Fibroblast of the conjunctiva (primary cell): ENCODE measurements at regions not wholly inside any gene's neighbourhood (a gene's known extent, or its start where the extent isn't known, plus 50 kb on each side); places are given as distances from the start of the nearest gene placed in this dataset.
"Not testable (repeated sequence)": the region's sequence is repeated elsewhere in the genome, so short reads cannot be mapped to it uniquely, and the experiment has no call there.

ENCODE experiments used
- DNase-seq: peaks from one replicate; pipeline ENCODE4 v3.0.0-alpha.2; 2010; ENCODE audit warnings: low read depth

DNA sequence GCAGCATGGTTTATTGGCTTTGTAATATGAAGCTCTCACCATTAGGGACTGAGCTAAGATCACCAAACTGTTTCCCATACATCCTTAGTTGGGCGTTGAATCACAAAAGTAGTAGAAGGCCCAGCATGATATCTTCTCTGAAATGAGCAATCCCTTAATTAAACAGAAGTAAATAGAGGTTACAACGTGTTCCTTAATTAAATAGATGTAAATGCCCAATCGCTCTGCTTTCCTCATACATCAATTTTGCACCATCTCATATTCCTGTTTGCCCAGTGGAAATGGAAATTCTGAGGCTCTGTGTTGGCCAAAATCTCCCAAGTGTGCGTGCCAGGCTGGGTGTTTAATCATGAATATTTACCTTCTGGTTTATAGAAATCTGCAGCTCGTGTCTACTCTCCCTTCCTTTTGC lies 107.4 kb upstream of the FOXB1 start:
- DNase-seq, result no peak

DNA sequence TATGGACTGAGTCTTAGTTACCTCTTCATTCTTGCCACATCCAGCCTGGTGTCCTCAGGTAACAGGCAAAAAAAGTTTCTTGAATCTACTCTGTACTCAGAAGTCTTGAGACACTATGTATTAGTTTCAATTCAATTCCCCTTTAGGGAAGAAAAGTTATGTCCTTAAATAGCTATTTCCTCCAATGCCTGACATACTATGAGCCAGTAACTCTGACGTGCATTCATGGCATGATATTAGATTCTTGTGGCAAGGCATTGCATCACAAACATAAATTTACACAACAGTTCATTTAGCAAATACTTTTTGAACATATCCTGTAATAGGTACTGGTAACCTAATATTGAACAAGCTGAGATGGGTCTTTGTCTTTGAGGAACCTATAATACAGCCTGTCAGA lies 109.3 kb upstream of the FOXB1 start:
- no peak for DNase-seq

- DNase-seq, result no peak
Measured at GRCh38 chr15:59892985-59893384, 111.1 kb upstream of the FOXB1 start.

- not testable (repeated sequence) for DNase-seq
Measured at GRCh38 chr15:59887870-59888269, 116.2 kb upstream of the FOXB1 start.

DNA sequence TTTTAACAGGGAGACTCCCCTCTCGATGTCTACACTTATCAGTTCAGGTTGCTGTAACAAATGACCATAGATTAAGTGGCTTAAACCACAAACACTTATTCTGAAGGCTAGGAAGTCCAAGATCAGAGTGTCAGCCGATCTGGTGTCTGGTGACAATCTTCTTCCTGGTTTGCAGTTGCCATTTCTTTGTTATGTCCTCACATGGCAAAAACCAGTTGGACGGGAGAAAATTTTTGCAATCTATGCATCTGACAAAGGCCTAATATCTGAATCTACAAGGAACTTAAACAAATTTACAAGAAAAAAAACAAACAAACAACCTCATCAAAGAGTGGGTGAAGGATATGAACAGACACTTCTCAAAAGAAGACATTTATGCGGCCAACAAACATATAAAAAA lies 116.9 kb upstream of the FOXB1 start:
- no peak for DNase-seq

GRCh38 chr15:59886441-59886840 lies 117.7 kb upstream of the FOXB1 start:
- no peak for DNase-seq

DNA sequence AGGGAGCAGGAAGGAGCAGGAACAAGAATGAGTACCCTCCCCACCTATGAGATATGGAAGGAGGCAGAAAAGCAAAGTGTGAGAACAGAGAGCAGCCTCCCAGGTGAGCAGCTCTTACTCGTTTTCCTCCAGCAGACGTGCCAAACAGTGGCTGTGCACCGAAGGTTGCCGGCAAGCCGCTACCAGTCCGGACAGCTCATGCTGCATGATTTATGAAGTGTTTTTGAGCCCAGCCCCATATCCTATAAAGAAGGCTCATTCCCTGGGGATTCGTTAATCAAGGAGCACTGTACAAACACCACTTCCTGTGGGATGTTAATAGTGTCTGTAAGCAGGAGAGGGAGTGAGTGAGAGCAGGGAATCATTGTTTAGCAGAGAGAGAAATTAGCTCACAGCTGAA lies 118.3 kb upstream of the FOXB1 start:
- DNase-seq, result no peak

- DNase-seq, result peak; percentile 65
Measured at GRCh38 chr15:59879506-59880265, 124.4 kb upstream of the FOXB1 start.

- DNase-seq, result no peak
Measured at GRCh38 chr15:59876140-59876539, 128.0 kb upstream of the FOXB1 start.

DNA sequence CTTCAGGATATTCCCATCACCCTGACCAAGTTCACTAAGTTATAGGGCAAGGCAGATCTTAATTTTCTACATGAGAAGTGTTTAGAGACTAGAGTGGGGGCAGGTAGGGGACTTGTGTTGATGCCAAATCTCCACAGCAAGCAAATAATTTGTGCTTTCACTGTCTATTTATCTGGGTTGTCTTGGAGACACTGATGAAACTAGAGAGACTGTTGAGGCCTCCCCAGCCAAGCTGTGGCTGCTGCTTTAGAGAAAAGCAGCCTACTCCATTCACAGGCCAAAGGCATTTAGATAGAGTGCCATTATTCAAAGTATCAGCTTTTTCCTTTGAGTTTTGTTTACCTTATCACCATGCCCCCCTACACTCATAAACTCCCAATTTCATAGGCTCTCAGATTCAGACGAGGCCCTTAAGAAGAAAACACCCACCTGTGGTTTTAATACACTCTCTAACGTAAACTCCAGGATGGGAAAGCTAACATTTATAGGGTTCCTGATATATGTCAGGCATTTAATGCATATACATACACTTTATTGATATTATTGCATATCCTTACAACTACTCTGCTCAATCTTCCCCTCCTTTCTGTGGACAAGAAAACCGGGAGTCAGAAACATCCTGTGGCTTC lies 130.4 kb upstream of the FOXB1 start:
- DNase-seq, result no peak

- no peak for DNase-seq
Measured at GRCh38 chr15:59867086-59867855, 136.8 kb upstream of the FOXB1 start.

GRCh38 chr15:59866642-59867041 lies 137.5 kb upstream of the FOXB1 start:
- no peak for DNase-seq

- no peak for DNase-seq
Measured at GRCh38 chr15:59862191-59863155, 141.6 kb upstream of the FOXB1 start.

- DNase-seq, result no peak
Measured at GRCh38 chr15:59847968-59848367, 156.1 kb upstream of the FOXB1 start.

DNA sequence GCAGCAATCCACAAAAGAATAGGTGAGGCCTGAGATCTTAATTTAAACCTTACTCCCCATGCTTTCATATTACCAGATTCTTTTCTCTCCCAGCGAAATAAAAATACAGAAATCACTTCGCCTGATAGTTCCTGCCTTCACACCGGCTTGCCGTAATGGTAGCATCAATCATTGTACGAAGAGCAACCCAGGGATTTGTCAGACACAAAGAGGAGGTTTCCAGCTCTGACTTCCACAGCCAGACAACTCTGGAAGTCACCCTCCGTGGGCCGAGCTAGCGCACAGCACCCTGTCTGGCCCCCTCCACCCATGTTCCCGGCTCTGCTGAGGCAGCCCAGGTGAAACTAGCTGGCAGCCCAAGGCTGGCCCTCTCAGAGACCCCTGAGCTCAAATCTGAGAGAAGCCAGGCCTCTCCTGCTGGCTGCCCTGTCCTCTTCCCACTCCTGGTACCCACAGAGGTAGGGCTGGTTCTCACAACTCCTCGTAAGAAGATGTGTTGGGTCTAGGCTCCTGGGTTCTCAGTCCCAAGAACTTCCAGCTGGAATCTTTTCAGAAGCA lies 156.9 kb upstream of the BNIP2 start:
- DNase-seq, result no peak

DNA sequence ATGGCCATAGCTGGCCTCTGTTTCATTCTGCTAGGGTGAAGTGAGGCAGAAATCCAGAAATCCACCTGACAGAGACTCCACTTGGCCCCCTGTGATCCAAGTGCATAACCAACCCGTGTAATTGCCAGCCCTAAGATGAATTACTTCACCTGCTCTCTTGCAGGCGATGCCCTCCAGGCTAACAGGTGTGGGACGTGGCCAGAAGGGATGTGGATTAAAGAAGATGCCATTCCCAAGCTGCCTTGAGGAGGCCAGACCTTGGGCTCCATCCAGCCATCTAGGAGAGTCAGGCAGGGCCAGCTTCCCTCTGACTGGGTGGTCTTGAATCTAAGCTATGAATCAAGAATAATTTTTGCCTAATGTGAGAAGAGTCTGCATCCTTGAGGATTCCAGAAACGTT lies 154.5 kb upstream of the BNIP2 start:
- no peak for DNase-seq

DNA sequence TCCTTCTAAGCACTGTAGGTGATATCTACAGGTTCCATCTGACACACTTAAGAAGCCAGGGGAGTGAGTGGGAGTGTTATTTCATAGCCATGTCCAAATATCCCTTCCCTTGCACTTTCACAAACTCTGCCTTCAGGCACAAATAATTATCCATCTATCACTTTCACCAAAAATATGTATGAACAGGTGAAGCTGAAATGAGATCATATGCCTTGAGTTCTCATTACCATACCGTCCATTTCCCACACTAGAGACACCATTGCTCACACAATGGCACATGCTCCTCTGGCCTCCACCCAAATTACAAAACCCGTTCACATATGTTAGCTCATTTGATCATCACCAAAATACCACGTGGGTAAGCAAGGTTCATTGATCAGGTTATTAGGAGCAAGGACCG lies 151.9 kb upstream of the BNIP2 start:
- no peak for DNase-seq

GRCh38 chr15:59839906-59840305 lies 150.8 kb upstream of the BNIP2 start:
- DNase-seq, result no peak

DNA sequence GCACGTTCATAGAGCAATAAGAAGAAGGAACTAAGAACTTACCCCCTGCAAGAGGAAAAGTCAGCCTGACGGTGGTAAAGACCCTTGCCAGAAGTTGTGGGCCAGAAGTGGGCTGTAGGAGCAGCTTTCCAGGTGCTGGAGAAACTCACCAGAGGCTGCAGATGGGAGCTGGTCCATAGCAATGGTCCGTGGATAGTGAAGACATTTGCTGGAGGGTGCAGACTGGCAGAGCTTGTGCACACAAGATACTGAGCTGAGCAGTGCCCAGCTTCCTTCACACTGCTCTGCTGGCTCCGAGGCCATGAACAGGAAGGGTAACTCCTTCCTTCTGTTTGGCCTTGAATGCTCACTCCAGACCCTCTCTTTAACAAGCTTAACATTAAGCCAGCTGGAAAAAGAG lies 149.8 kb upstream of the BNIP2 start:
- DNase-seq, result no peak

- DNase-seq, result no peak
Measured at GRCh38 chr15:59835776-59836175, 146.7 kb upstream of the BNIP2 start.

DNA sequence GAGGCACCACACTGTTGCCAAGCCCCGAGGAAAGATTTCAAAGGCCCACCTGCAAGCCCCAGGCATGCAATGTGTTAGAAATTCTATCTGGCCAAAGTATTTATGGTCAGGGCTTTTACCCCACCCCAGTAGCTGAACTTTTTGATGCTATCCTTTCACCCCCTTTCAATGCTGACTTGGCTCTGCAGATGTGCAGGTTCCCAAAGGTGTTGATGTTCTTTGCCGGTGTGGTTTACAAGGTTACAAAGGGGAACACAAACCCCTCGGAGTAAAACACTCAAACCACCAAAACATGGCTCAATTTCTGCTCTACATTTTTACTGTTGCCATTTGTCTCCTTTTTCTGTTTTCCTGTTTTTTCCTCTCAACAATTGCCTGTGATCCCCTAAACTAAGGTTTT lies 145.4 kb upstream of the BNIP2 start:
- DNase-seq, result no peak

- no peak for DNase-seq
Measured at GRCh38 chr15:59833366-59833765, 144.2 kb upstream of the BNIP2 start.
